DND-41 (cell line): ENCODE measurements at regions not wholly inside any gene's neighbourhood (a gene's known extent, or its start where the extent isn't known, plus 50 kb on each side); places are given as distances from the start of the nearest gene placed in this dataset.

Source experiments
- ATAC-seq: fragments of 200-7000 bp; cut with Tn5 transposase; 3 replicates; pipeline ENCODE4 v1.9.1; 2021; ENCODE audit warnings: low read depth; ENCODE audit not compliant: insufficient read depth
- DNase-seq: peaks from one replicate; pipeline ENCODE4 v3.0.0-alpha.2; 2020
- H2AFZ ChIP-seq: 2 replicates; pipeline ENCODE4 v1.6.0; 2012; ENCODE audit warnings: low read depth, low read length
- H3K27ac ChIP-seq: 2 replicates; pipeline ENCODE4 v1.5.1; 2012; ENCODE audit warnings: low read length, inconsistent platforms
- H3K27me3 ChIP-seq: fragments of 200-600 bp; sonication (generic); 2 replicates; pipeline ENCODE4 v1.6.0; 2012; ENCODE audit warnings: low read length, mild to moderate bottlenecking, inconsistent platforms; ENCODE audit not compliant: insufficient read depth, poor library complexity
- H3K36me3 ChIP-seq: 2 replicates; pipeline ENCODE4 v1.5.1; 2012; ENCODE audit warnings: low read length, inconsistent platforms; ENCODE audit not compliant: insufficient read depth
- H3K4me1 ChIP-seq: 2 replicates; pipeline ENCODE4 v1.5.1; 2012; ENCODE audit warnings: mild to moderate bottlenecking, low read length; ENCODE audit not compliant: insufficient read depth
- H3K4me2 ChIP-seq: 2 replicates; pipeline ENCODE4 v1.6.0; 2012; ENCODE audit warnings: mild to moderate bottlenecking, moderate library complexity, low read length, inconsistent platforms; ENCODE audit not compliant: insufficient read depth
- H3K4me3 ChIP-seq, 2 experiments: fragments of 200-600 bp in 1 of 2; shearing (Covaris generic) in 1 of 2; 2 replicates each; pipeline ENCODE4 v1.5.1; 2012 to 2016; ENCODE audit warnings: inconsistent platforms in 2 of 2, low read length in 2 of 2, mild to moderate bottlenecking in 2 of 2, low read depth in 1 of 2, moderate library complexity in 1 of 2
- H3K79me2 ChIP-seq: 2 replicates; pipeline ENCODE4 v1.6.0; 2012; ENCODE audit warnings: low read length, inconsistent platforms; ENCODE audit not compliant: insufficient read depth
- H3K9ac ChIP-seq: 2 replicates; pipeline ENCODE4 v1.6.0; 2012; ENCODE audit warnings: low read depth, mild to moderate bottlenecking, inconsistent platforms, low read length, moderate library complexity
- H3K9me3 ChIP-seq: 2 replicates; pipeline ENCODE4 v1.5.1; 2012; ENCODE audit warnings: low read length, moderate library complexity, mild to moderate bottlenecking, inconsistent platforms; ENCODE audit not compliant: insufficient read depth, severe bottlenecking
- H4K20me1 ChIP-seq: 2 replicates; pipeline ENCODE4 v1.6.0; 2012; ENCODE audit warnings: low read length; ENCODE audit not compliant: insufficient read depth
- EZH2 ChIP-seq: IDR thresholded peaks from 3 replicates; pipeline ENCODE4 v1.6.1; 2012; ENCODE audit warnings: borderline replicate concordance, low read depth, mild to moderate bottlenecking, moderate library complexity, low read length, inconsistent platforms; ENCODE audit not compliant: severe bottlenecking
- TF ChIP-seq, protein P1 (sequence below): IDR thresholded peaks from 2 replicates; pipeline ENCODE4 v1.5.1; 2012; ENCODE audit warnings: borderline replicate concordance, low read length, moderate library complexity, mild to moderate bottlenecking; ENCODE audit not compliant: poor library complexity, severe bottlenecking; ENCODE audit errors: extremely low read depth

DNA sequence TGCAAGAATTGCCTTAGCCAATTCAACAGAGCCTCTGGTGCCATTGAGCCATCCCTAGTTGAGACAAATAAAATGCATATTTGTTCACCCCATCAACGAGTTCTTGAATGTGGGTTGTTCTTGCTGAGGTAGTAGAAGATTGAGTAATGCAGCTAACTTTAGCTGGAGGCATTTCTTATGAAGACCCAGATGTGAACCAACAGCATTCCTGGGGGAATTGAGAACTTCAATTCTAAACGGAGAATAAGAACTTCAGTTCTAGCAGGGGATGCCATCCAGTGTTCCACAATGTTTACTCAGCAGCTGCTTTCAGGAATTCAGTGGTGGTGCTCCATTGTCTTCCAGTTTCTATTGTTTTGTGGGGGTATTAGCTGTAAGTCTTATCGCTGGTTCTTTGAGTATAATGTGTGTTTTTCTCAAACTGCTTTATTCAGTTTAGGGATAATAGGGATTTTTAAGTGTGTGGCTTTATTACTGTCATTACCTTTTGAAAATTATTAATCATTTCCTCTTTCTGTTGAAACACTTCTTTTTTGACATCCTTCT is 1968.2 kb upstream of the NUDT12 start:
- DNase-seq (no peak), ATAC-seq (no peak)
- no peaks in the 10 kb centered on the region for H3K79me2 ChIP-seq
- H3K36me3 ChIP-seq = no peaks in the 10 kb centered on the region
- no peaks in the 10 kb centered on the region for H3K9me3 ChIP-seq
- no peak overlapping the region for H3K4me2 ChIP-seq
- no peaks in the 10 kb centered on the region for H4K20me1 ChIP-seq
- TF ChIP-seq, protein P1, sequence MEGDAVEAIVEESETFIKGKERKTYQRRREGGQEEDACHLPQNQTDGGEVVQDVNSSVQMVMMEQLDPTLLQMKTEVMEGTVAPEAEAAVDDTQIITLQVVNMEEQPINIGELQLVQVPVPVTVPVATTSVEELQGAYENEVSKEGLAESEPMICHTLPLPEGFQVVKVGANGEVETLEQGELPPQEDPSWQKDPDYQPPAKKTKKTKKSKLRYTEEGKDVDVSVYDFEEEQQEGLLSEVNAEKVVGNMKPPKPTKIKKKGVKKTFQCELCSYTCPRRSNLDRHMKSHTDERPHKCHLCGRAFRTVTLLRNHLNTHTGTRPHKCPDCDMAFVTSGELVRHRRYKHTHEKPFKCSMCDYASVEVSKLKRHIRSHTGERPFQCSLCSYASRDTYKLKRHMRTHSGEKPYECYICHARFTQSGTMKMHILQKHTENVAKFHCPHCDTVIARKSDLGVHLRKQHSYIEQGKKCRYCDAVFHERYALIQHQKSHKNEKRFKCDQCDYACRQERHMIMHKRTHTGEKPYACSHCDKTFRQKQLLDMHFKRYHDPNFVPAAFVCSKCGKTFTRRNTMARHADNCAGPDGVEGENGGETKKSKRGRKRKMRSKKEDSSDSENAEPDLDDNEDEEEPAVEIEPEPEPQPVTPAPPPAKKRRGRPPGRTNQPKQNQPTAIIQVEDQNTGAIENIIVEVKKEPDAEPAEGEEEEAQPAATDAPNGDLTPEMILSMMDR = no peak
- no peak for TF ChIP-seq EZH2
- no peak overlapping the region for H3K9ac ChIP-seq
- no peak overlapping the region for H3K4me3 ChIP-seq
- no peak overlapping the region for H2AFZ ChIP-seq
- no peaks in the 10 kb centered on the region for H3K4me1 ChIP-seq
- no peak overlapping the region for H3K27ac ChIP-seq
- H3K27me3 ChIP-seq = no peaks in the 10 kb centered on the region

DNA sequence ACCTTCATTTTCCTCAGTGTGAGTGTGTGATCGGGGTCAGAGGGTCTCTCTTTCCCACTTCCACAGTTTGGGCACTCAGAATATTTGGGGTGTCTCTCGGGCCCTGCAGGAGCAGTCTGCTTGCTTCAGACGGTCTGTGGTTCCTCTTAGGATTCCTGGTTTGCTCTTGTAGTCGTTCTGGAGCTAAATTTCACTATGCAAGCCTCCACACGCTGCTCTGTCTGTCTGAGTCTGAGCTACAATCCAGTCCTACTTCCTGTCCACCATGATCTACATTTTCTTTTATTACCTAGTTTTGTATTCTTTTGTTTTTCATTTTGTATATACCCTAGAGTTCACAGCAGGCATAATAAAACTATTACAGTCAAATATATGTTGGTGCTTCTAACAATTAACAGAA is 1967.3 kb upstream of the NUDT12 start:
- Histone ChIP-seq H3K79me2 (no peaks in the 10 kb centered on the region), H3K4me3 (no peak overlapping the region), H4K20me1 (no peaks in the 10 kb centered on the region), H3K9me3 (no peaks in the 10 kb centered on the region), H3K4me1 (no peaks in the 10 kb centered on the region), H2AFZ (no peak overlapping the region), H3K27ac (no peak overlapping the region), H3K4me2 (no peak overlapping the region), H3K36me3 (no peaks in the 10 kb centered on the region), H3K27me3 (no peaks in the 10 kb centered on the region), H3K9ac (no peak overlapping the region)
- DNase-seq (no peak), ATAC-seq (no peak)
- TF ChIP-seq, protein P1 = no peak
- TF ChIP-seq EZH2 = no peak

DNA sequence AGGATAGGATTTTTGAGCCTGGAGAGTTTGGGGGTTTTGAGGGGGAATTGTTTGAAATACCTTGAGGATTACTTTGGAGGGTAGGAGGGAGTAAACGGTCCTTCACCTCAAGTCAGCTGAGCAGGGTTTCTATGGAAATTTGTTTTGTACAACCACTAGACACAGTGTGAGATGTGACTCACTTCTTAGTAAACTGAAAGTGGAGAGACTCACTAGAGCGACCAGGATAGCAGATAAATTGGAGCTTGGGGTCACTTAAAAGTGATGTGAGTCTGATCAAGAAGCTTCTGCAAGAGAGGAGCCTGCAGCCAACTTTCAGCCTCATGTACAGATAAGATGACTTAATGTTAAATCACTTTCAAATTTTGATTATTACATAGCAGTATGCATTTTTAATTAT is 1945.9 kb upstream of the NUDT12 start:
- no peaks in the 10 kb centered on the region for H4K20me1 ChIP-seq
- H3K4me2 ChIP-seq = no peak overlapping the region
- H3K4me1 ChIP-seq = no peaks in the 10 kb centered on the region
- H3K4me3 ChIP-seq = no peak overlapping the region
- H2AFZ ChIP-seq = no peak overlapping the region
- H3K36me3 ChIP-seq = no peaks in the 10 kb centered on the region
- H3K9ac ChIP-seq = no peak overlapping the region
- ATAC-seq (no peak), DNase-seq (no peak)
- no peak overlapping the region for H3K27ac ChIP-seq
- no peaks in the 10 kb centered on the region for H3K79me2 ChIP-seq
- no peaks in the 10 kb centered on the region for H3K27me3 ChIP-seq
- H3K9me3 ChIP-seq = no peaks in the 10 kb centered on the region
- TF ChIP-seq, protein P1 = no peak
- TF ChIP-seq EZH2 = no peak
